UCSD-AML1 (cell line): ENCODE measurements at regions not wholly inside any gene's neighbourhood (a gene's known extent, or its start where the extent isn't known, plus 50 kb on each side); places are given as distances from the start of the nearest gene placed in this dataset.

Source experiments
- DNase-seq: peaks from one replicate; lab custom pipeline; 2025; ENCODE audit not compliant: unreplicated experiment; lab: John Stamatoyannopoulos, UW

GRCh38 chr7:80403686-80404241 is 108.1 kb downstream of the GNAT3 start:
- no peak for DNase-seq

GRCh38 chr7:80401708-80402107 is 110.2 kb downstream of the GNAT3 start:
- no peak for DNase-seq

- DNase-seq: no peak
Observed at GRCh38 chr7:80393786-80394185, 118.1 kb downstream of the GNAT3 start.

- DNase-seq: no peak
Observed at GRCh38 chr7:80392229-80393169, 119.4 kb downstream of the GNAT3 start.

GRCh38 chr7:80387634-80388193 is 124.2 kb downstream of the GNAT3 start:
- DNase-seq: no peak

GRCh38 chr7:80386686-80387085 is 125.2 kb downstream of the GNAT3 start:
- DNase-seq: no peak

GRCh38 chr7:80385508-80385907 is 126.4 kb downstream of the GNAT3 start:
- no peak for DNase-seq

- DNase-seq: no peak
Observed at GRCh38 chr7:80380957-80381356, 130.9 kb downstream of the GNAT3 start.

GRCh38 chr7:80379034-80379982 is 132.6 kb downstream of the GNAT3 start:
- DNase-seq: no peak

- DNase-seq: no peak
Observed at GRCh38 chr7:80374321-80374720, 137.5 kb downstream of the GNAT3 start.

- no peak for DNase-seq
Observed at GRCh38 chr7:80373429-80374032, 138.3 kb downstream of the GNAT3 start.

- DNase-seq: no peak
Observed at GRCh38 chr7:80372415-80372814, 139.4 kb downstream of the GNAT3 start.

GRCh38 chr7:80370587-80370986 is 141.3 kb downstream of the GNAT3 start:
- DNase-seq: no peak

GRCh38 chr7:80369321-80369720 is 142.5 kb downstream of the GNAT3 start:
- DNase-seq: no peak

- no peak for DNase-seq
Observed at GRCh38 chr7:80362677-80363076, 149.2 kb downstream of the GNAT3 start.

- no peak for DNase-seq
Observed at GRCh38 chr7:80362010-80362618, 149.8 kb downstream of the GNAT3 start.

- no peak for DNase-seq
Observed at GRCh38 chr7:80359476-80359875, 152.4 kb downstream of the GNAT3 start.

- no peak for DNase-seq
Observed at GRCh38 chr7:80359029-80359428, 152.8 kb downstream of the GNAT3 start.

- no peak for DNase-seq
Observed at GRCh38 chr7:80357530-80357929, 154.3 kb downstream of the GNAT3 start.

GRCh38 chr7:80350430-80350829 is 161.4 kb downstream of the GNAT3 start:
- DNase-seq: no peak
